ENCODE measurements at regions not wholly inside any gene's neighbourhood (a gene's known extent, or its start where the extent isn't known, plus 50 kb on each side); places are given as distances from the start of the nearest gene placed in this dataset.

DNA sequence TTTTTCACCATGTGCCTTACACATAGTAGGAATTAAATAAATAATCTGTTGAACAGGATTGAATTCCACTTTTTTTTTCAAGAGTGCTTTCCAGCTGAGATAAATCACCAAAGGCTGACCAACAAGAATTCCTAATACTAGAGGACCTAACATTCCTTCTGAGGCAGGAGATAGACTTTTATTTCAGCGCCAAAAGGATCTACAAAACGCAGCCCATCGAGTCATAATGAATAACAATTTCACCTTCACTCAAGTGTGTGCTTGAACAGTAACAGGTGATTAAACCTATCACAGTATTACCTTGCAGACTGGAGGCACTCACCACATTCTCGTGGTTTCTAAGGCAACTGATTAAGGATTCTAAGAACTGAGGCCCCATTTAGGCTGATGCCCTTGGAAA lies 224.3 kb upstream of the ATP2B1 start:
- no peaks in the 10 kb centered on the region for H4K20me1 ChIP-seq (ENCODE audit: control insufficient read depth, extremely low read depth, insufficient read depth, low read length)
- no peaks in the 10 kb centered on the region for H3K4me1 ChIP-seq (ENCODE audit: control insufficient read depth, extremely low read depth, insufficient read depth, low read length)
- no peaks in the 10 kb centered on the region for H3K79me2 ChIP-seq (ENCODE audit: control insufficient read depth, insufficient read depth, low read length)
- H3K4me2 ChIP-seq (ENCODE audit: extremely low read depth, insufficient read depth, low read length), result no peak overlapping the region
- H3K27ac ChIP-seq (ENCODE audit: insufficient read depth, low read length), result no peak overlapping the region
- DNase-seq (ENCODE audit: low read depth in 2 of 2), result peak in 1 of 2 donors; percentile 66
- TF ChIP-seq CTCF (conservative IDR thresholded peaks at IDR 0.05 in 1 of 2, IDR thresholded peaks at IDR 0.05 in 1 of 2; ENCODE audit: low read depth in 1 of 2, low read length in 2 of 2) (no peak), EZH2 (IDR thresholded peaks at IDR 0.05; ENCODE audit: low read length, missing control alignments) (no peak)
- H3K9ac ChIP-seq (ENCODE audit: insufficient read depth, low read length), result no peak overlapping the region
- no peak overlapping the region for H2AFZ ChIP-seq (ENCODE audit: low read length)
- H3K9me3 ChIP-seq (ENCODE audit: control insufficient read depth, insufficient read depth, low read depth, low read length), result no peaks in the 10 kb centered on the region
- no peaks in the 10 kb centered on the region for H3K36me3 ChIP-seq (ENCODE audit: control insufficient read depth, insufficient read depth, low read length)
- H3K4me3 ChIP-seq (replicated peaks in 1 of 4; ENCODE audit: control extremely low read depth in 1 of 4, insufficient read depth in 1 of 4, low read depth in 3 of 4, low read length in 4 of 4), result no peak overlapping the region
- no peaks in the 10 kb centered on the region for H3K27me3 ChIP-seq (ENCODE audit: control insufficient read depth, insufficient read depth, low read length)

DNA sequence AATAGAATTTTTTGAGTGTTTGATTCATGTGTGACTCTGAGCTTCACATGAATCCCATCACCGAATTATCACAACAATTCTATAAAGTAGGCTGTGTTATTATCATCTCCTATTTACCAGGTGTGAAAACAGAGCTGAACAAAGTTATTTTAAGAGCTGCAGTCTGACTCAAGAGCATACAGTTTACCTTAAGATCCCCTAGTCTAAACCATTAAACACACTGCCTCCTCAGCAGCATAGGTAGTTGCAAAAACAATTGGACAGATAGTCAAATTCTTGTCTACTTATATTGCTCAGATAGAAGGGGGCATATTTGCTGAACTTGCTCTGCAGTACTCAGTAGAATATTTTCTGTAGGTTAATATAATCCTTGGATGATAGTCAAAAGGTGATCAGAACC lies 219.8 kb upstream of the ATP2B1 start:
- Histone ChIP-seq H3K27me3 (ENCODE audit: control insufficient read depth, insufficient read depth, low read length) (no peaks in the 10 kb centered on the region), H3K27ac (ENCODE audit: insufficient read depth, low read length) (no peak overlapping the region), H2AFZ (ENCODE audit: low read length) (no peak overlapping the region), H3K36me3 (ENCODE audit: control insufficient read depth, insufficient read depth, low read length) (no peaks in the 10 kb centered on the region), H3K4me3 (replicated peaks in 1 of 4; ENCODE audit: control extremely low read depth in 1 of 4, insufficient read depth in 1 of 4, low read depth in 3 of 4, low read length in 4 of 4) (no peak overlapping the region), H3K79me2 (ENCODE audit: control insufficient read depth, insufficient read depth, low read length) (no peaks in the 10 kb centered on the region), H3K4me1 (ENCODE audit: control insufficient read depth, extremely low read depth, insufficient read depth, low read length) (no peaks in the 10 kb centered on the region), H3K9me3 (ENCODE audit: control insufficient read depth, insufficient read depth, low read depth, low read length) (no peaks in the 10 kb centered on the region), H3K4me2 (ENCODE audit: extremely low read depth, insufficient read depth, low read length) (no peak overlapping the region), H4K20me1 (ENCODE audit: control insufficient read depth, extremely low read depth, insufficient read depth, low read length) (no peaks in the 10 kb centered on the region), H3K9ac (ENCODE audit: insufficient read depth, low read length) (no peak overlapping the region)
- no peak for DNase-seq (ENCODE audit: low read depth in 2 of 2)
- TF ChIP-seq CTCF (conservative IDR thresholded peaks at IDR 0.05 in 1 of 2, IDR thresholded peaks at IDR 0.05 in 1 of 2; ENCODE audit: low read depth in 1 of 2, low read length in 2 of 2) (no peak), EZH2 (IDR thresholded peaks at IDR 0.05; ENCODE audit: low read length, missing control alignments) (no peak)

DNA sequence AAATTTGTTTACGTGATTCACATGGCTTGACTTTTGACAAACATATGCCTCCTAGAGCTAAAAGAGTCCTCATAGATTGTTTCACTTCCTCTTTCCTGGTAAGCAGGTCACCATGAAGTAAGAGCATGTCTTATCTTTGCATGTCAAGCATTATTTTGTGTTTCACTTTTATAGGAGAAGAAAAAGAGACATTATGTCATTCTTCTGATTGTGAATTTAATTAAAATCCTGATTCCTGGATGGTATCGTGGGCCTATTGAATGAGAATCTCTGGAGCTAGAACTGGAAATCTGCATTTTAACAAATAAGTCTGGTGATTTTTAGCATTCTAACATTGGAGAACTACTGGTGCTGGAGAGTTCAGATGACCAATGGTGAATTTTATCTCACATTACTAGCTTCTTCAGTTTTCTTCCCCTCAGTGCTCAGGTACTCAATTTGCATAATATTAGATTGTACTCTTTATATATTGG lies 218.6 kb upstream of the ATP2B1 start:
- Histone ChIP-seq H3K27ac (ENCODE audit: insufficient read depth, low read length) (no peak overlapping the region), H3K9me3 (ENCODE audit: control insufficient read depth, insufficient read depth, low read depth, low read length) (no peaks in the 10 kb centered on the region), H3K4me3 (replicated peaks in 1 of 4; ENCODE audit: control extremely low read depth in 1 of 4, insufficient read depth in 1 of 4, low read depth in 3 of 4, low read length in 4 of 4) (no peak overlapping the region), H3K4me1 (ENCODE audit: control insufficient read depth, extremely low read depth, insufficient read depth, low read length) (no peaks in the 10 kb centered on the region), H4K20me1 (ENCODE audit: control insufficient read depth, extremely low read depth, insufficient read depth, low read length) (no peaks in the 10 kb centered on the region), H2AFZ (ENCODE audit: low read length) (no peak overlapping the region), H3K4me2 (ENCODE audit: extremely low read depth, insufficient read depth, low read length) (no peak overlapping the region), H3K36me3 (ENCODE audit: control insufficient read depth, insufficient read depth, low read length) (no peaks in the 10 kb centered on the region), H3K27me3 (ENCODE audit: control insufficient read depth, insufficient read depth, low read length) (no peaks in the 10 kb centered on the region), H3K9ac (ENCODE audit: insufficient read depth, low read length) (no peak overlapping the region), H3K79me2 (ENCODE audit: control insufficient read depth, insufficient read depth, low read length) (no peaks in the 10 kb centered on the region)
- TF ChIP-seq EZH2 (IDR thresholded peaks at IDR 0.05; ENCODE audit: low read length, missing control alignments), result no peak
- TF ChIP-seq CTCF (conservative IDR thresholded peaks at IDR 0.05 in 1 of 2, IDR thresholded peaks at IDR 0.05 in 1 of 2; ENCODE audit: low read depth in 1 of 2, low read length in 2 of 2), result no peak
- no peak for DNase-seq (ENCODE audit: low read depth in 2 of 2)
